Left lung (tissue), 4 donors: ENCODE measurements at regions not wholly inside any gene's neighbourhood (a gene's known extent, or its start where the extent isn't known, plus 50 kb on each side); places are given as distances from the start of the nearest gene placed in this dataset.

Experiments
- ATAC-seq: fragments of 200-7000 bp; cut with Tn5 transposase; one replicate; pipeline ENCODE4 v1.9.1; 2020; ENCODE audit warnings: moderate library complexity
- DNase-seq, 4 donors: peaks; one replicate each; pipeline ENCODE4 v3.0.0-alpha.2; 2013 to 2020
- H3K27ac ChIP-seq, 2 donors: fragments of 200-600 bp; sonication (generic) in 1 of 2; one replicate each; pipeline versions ENCODE4 v1.5.0 to v1.8.0; 2020 to 2021
- H3K27me3 ChIP-seq, 2 donors: fragments of 200-600 bp; sonication (generic) in 1 of 2; one replicate each; pipeline versions ENCODE4 v1.5.0 to v1.8.0; 2020 to 2021
- H3K36me3 ChIP-seq, 2 donors: fragments of 200-600 bp; sonication (generic) in 1 of 2; one replicate each; pipeline versions ENCODE4 v1.5.0 to v1.8.0; 2020 to 2021
- H3K4me1 ChIP-seq, 2 donors: fragments of 200-600 bp; one replicate each; pipeline ENCODE4 v1.8.0; 2021
- H3K4me3 ChIP-seq, 2 donors: fragments of 200-600 bp; sonication (generic) in 1 of 2; one replicate each; pipeline versions ENCODE4 v1.5.0 to v1.8.0; 2020 to 2021; ENCODE audit warnings: mild to moderate bottlenecking in 1 of 2
- H3K9me3 ChIP-seq, 2 donors: fragments of 200-600 bp; sonication (generic) in 1 of 2; one replicate each; pipeline versions ENCODE4 v1.5.0 to v1.8.0; 2020 to 2021
- intact Hi-C, 2 donors: fragments of 100-400 bp; cut with DNase I; formaldehyde crosslinking; loops; one replicate each; pipeline versions ENCODE4 v1.11.2 to v1.14.2; 2022
- TF ChIP-seq, protein P1 (sequence below), 2 donors: fragments of 200-600 bp; sonication (generic) in 1 of 2; IDR thresholded peaks; one replicate each; pipeline versions ENCODE4 v1.5.0 to v1.8.0; 2021; ENCODE audit warnings: antibody characterized with exemption in 2 of 2
- donor health status: DM: no; HTN: yes; CAD: no.
- donor health status: DM: no; HTN: no; CAD: no.

DNA sequence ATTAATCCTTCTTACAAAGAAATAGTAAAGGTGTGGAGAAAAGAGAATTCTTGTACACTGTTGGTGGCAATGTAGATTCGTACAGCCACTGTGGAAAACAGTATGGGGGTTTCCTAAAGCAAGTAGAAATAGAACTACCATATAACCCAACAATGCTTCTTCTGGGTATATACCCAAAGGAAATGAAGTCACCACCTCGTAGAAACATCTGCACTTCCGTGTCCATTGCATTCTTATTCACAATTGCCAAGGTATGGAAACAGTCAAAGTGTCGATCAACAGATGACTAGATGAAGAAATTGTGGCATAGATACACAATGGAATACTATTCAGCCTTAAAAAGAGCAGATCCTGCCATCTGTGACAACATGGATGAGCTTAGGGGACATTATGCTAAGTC lies 93.4 kb upstream of the TGIF1 start:
- DNase-seq (no peak), ATAC-seq (no peak)
- Histone ChIP-seq H3K9me3 (no peaks in the 10 kb centered on the region), H3K4me3 (no peak overlapping the region), H3K27ac (no peak overlapping the region), H3K27me3 (no peaks in the 10 kb centered on the region), H3K4me1 (no peaks in the 10 kb centered on the region), H3K36me3 (no peaks in the 10 kb centered on the region)
- intact Hi-C loops: no loop called here
- TF ChIP-seq, protein P1, sequence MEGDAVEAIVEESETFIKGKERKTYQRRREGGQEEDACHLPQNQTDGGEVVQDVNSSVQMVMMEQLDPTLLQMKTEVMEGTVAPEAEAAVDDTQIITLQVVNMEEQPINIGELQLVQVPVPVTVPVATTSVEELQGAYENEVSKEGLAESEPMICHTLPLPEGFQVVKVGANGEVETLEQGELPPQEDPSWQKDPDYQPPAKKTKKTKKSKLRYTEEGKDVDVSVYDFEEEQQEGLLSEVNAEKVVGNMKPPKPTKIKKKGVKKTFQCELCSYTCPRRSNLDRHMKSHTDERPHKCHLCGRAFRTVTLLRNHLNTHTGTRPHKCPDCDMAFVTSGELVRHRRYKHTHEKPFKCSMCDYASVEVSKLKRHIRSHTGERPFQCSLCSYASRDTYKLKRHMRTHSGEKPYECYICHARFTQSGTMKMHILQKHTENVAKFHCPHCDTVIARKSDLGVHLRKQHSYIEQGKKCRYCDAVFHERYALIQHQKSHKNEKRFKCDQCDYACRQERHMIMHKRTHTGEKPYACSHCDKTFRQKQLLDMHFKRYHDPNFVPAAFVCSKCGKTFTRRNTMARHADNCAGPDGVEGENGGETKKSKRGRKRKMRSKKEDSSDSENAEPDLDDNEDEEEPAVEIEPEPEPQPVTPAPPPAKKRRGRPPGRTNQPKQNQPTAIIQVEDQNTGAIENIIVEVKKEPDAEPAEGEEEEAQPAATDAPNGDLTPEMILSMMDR (IDR thresholded peaks at IDR 0.05): no peak

DNA sequence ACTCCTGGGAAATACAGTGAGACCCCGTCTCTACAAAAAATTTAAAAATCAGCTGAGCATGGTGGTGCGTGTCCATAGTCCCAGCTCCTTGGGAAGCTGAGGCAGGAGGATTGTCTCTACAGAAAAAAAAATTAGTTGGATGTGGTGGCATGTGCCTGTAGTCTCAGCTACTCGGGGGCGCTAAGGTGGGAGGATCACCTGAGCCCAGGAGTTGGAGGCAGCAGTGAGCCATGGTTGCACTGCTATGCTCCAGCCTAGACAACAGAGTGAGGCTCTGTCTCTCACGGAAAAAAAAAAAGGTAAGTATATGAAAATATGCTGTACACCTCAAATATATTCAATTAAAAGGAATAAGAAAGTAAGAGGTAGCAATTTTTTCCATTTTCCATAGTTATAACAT lies 92.5 kb upstream of the TGIF1 start:
- TF ChIP-seq, protein P1 (IDR thresholded peaks at IDR 0.05): no peak
- intact Hi-C loops: no loop called here
- no peak for ATAC-seq

GRCh38 chr18:3358310-3358709 lies 91.7 kb upstream of the TGIF1 start:
- Histone ChIP-seq H3K4me1 (no peaks in the 10 kb centered on the region), H3K27me3 (no peaks in the 10 kb centered on the region), H3K4me3 (no peak overlapping the region), H3K9me3 (no peaks in the 10 kb centered on the region), H3K27ac (no peak overlapping the region), H3K36me3 (no peaks in the 10 kb centered on the region)
- no peak for ATAC-seq
- TF ChIP-seq, protein P1 (IDR thresholded peaks at IDR 0.05): no peak
- no peak for DNase-seq
- intact Hi-C loops: no loop called here

More for the DNA sequence above, 92.5 kb upstream of the TGIF1 start:
- Histone ChIP-seq H3K27me3 (no peaks in the 10 kb centered on the region), H3K4me1 (no peaks in the 10 kb centered on the region), H3K27ac (no peak overlapping the region), H3K4me3 (no peak overlapping the region), H3K9me3 (no peaks in the 10 kb centered on the region), H3K36me3 (no peaks in the 10 kb centered on the region)
- DNase-seq: no peak

DNA sequence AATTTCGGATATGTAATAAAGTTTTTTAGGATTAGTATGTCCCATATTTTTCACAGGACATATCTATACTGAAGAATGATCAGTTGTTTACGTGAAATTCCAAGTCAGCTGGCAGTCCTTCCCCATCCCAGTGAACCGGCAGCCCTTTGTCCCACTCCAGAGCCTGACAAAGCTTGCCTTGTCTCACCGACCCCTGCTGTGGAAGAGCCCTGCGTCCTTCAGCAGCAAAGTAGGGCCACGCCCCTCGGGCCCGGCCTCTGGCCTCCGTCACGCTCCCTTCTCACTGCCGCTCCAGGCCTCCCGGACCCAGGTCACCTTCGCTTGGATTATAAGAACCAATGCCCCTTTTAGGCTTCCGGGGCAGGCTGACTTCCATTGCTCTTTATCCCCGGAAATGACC lies 89.8 kb upstream of the TGIF1 start:
- TF ChIP-seq, protein P1 (IDR thresholded peaks at IDR 0.05): no peak
- Histone ChIP-seq H3K4me1 (no peaks in the 10 kb centered on the region), H3K4me3 (no peak overlapping the region), H3K36me3 (no peaks in the 10 kb centered on the region), H3K27me3 (no peaks in the 10 kb centered on the region), H3K9me3 (no peaks in the 10 kb centered on the region), H3K27ac (no peak overlapping the region)
- ATAC-seq: no peak
- no peak for DNase-seq
- intact Hi-C loops: no loop called here

GRCh38 chr18:3367491-3368091 lies 82.4 kb upstream of the TGIF1 start:
- DNase-seq (no peak), ATAC-seq (no peak)
- H3K9me3 ChIP-seq: no peaks in the 10 kb centered on the region
- no peak overlapping the region for H3K27ac ChIP-seq
- H3K4me3 ChIP-seq: no peak overlapping the region
- TF ChIP-seq, protein P1 (IDR thresholded peaks at IDR 0.05): no peak
- no peaks in the 10 kb centered on the region for H3K4me1 ChIP-seq
- H3K36me3 ChIP-seq: no peaks in the 10 kb centered on the region
- H3K27me3 ChIP-seq: no peaks in the 10 kb centered on the region
- intact Hi-C loops: no loop called here
